ENCODE measurements at regions not wholly inside any gene's neighbourhood (a gene's known extent, or its start where the extent isn't known, plus 50 kb on each side); places are given as distances from the start of the nearest gene placed in this dataset.

DNA sequence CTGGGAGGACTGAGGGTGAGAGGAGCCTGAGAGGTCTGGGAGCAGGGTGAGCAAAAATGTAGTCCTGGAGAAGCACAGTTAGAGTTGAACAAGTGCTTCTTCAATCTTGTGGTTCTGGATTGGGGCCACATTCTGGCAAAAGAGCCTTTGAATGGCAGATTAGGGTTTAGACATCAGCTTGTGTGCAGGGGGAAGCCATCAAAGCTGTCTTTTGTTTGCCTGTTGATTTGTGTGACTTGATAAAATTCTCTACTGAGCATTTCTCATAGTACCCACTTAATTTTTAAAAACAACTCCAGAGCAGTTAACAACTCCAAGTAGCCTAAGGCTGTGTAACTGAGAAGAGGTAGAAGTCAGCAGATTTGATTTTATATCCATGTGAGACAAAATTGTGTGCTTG, 166.2 kb downstream of the FAT3 start:
- ATAC-seq (ENCODE audit: low read depth) (no peak), DNase-seq (no peak)
- Mint-ChIP-seq H3K4me1 (no peaks in the 10 kb centered on the region), H3K4me3 (no peak overlapping the region), H3K36me3 (ENCODE audit: low read depth) (no peaks in the 10 kb centered on the region), H3K27me3 (no peaks in the 10 kb centered on the region), H3K27ac (no peak overlapping the region), H3K9me3 (no peaks in the 10 kb centered on the region)
- intact Hi-C loops (cut with micrococcal nuclease) = no loop called here
- CTCF ChIA-PET = no interaction called here
- TF ChIP-seq, protein P1, sequence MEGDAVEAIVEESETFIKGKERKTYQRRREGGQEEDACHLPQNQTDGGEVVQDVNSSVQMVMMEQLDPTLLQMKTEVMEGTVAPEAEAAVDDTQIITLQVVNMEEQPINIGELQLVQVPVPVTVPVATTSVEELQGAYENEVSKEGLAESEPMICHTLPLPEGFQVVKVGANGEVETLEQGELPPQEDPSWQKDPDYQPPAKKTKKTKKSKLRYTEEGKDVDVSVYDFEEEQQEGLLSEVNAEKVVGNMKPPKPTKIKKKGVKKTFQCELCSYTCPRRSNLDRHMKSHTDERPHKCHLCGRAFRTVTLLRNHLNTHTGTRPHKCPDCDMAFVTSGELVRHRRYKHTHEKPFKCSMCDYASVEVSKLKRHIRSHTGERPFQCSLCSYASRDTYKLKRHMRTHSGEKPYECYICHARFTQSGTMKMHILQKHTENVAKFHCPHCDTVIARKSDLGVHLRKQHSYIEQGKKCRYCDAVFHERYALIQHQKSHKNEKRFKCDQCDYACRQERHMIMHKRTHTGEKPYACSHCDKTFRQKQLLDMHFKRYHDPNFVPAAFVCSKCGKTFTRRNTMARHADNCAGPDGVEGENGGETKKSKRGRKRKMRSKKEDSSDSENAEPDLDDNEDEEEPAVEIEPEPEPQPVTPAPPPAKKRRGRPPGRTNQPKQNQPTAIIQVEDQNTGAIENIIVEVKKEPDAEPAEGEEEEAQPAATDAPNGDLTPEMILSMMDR (IDR thresholded peaks at IDR 0.05) = no peak
- POLR2A ChIA-PET = no interaction called here

DNA sequence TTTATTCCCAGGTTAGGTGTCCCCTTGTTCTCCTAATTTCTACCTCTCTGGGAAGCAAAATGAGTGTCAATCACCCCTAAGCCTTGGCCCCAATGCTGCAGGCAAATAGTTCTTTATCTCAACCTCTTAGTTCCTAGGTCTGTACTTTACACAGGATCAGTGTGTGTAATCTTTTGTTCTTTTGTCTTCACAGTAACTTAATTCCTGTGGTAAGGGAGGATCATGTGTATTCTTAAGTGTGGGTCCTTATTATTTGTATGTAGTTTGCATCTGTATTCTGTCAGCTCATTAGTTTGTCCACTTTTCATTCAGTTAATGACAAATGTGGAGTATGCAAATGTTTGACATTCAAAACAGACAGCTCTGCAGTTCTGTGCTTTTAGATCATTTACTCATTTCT, 166.7 kb downstream of the FAT3 start:
- no peaks in the 10 kb centered on the region for H3K9me3 Mint-ChIP-seq
- TF ChIP-seq, protein P1 (IDR thresholded peaks at IDR 0.05) = no peak
- H3K27ac Mint-ChIP-seq = no peak overlapping the region
- no peaks in the 10 kb centered on the region for H3K27me3 Mint-ChIP-seq
- H3K4me1 Mint-ChIP-seq = no peaks in the 10 kb centered on the region
- no peak overlapping the region for H3K4me3 Mint-ChIP-seq
- intact Hi-C loops (cut with micrococcal nuclease) = no loop called here
- H3K36me3 Mint-ChIP-seq (ENCODE audit: low read depth) = no peaks in the 10 kb centered on the region
- ATAC-seq (ENCODE audit: low read depth) (no peak), DNase-seq (no peak)
- POLR2A ChIA-PET = no interaction called here
- CTCF ChIA-PET = interaction anchor here (0.9 kb wide), 1 partner anchor 42 kb away, joined by 3 read pairs; no protein-coding TSS in a partner anchor

DNA sequence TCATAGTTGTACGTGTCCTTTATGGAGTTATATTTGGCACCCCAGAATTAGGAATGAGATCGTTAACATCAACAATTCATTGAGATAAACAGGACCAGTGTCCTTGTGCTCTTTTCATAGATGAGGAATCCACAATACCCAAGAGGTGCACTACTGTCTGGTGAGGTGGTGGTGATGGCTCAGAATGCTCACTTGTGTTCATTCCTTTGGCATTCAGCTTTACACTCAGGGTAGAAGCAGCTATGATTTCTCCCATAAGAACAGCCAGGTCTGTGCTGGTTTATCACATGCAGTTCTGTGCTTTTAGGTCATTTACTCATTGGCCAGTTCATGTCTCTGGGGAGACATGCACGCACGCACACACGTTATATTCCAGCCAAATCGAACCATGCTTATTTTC, 167.2 kb downstream of the FAT3 start:
- H3K27me3 Mint-ChIP-seq = no peaks in the 10 kb centered on the region
- POLR2A ChIA-PET = no interaction called here

DNA sequence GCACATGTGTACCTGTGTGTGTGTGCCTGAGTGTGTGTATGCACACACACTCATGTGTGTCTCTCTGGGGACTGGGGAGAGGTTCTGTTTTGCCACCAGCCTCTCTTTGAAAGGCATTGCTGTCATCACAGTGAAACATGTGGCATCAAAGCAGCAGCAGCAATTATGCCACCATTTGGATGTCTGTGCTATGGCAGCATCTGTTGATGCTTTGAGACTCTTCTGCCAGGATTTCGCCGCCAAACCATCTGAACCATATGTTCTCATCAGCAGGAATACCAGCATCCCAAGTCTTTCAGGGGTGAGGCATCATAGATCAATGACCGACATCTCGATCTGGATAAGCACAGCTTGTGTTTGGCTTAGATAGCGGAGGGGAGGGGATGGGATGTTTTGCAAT, 168.6 kb downstream of the FAT3 start:
- H3K4me3 Mint-ChIP-seq = no peak overlapping the region
- DNase-seq = no peak
- CTCF ChIA-PET = no interaction called here
- no peaks in the 10 kb centered on the region for H3K27me3 Mint-ChIP-seq
- H3K4me1 Mint-ChIP-seq = no peaks in the 10 kb centered on the region
- no peaks in the 10 kb centered on the region for H3K36me3 Mint-ChIP-seq (ENCODE audit: low read depth)
- ATAC-seq (ENCODE audit: low read depth) = no peak
- TF ChIP-seq, protein P1 (IDR thresholded peaks at IDR 0.05) = no peak
- no peaks in the 10 kb centered on the region for H3K9me3 Mint-ChIP-seq
- intact Hi-C loops (cut with micrococcal nuclease) = no loop called here
- POLR2A ChIA-PET = no interaction called here
- H3K27ac Mint-ChIP-seq = no peak overlapping the region

More for the DNA sequence above, 167.2 kb downstream of the FAT3 start:
- Mint-ChIP-seq H3K9me3 (no peaks in the 10 kb centered on the region), H3K4me3 (no peak overlapping the region), H3K36me3 (ENCODE audit: low read depth) (no peaks in the 10 kb centered on the region), H3K27ac (no peak overlapping the region), H3K4me1 (no peaks in the 10 kb centered on the region)
- no peak for ATAC-seq (ENCODE audit: low read depth)
- intact Hi-C loops (cut with micrococcal nuclease) = no loop called here
- TF ChIP-seq, protein P1 (IDR thresholded peaks at IDR 0.05) = no peak
- CTCF ChIA-PET = interaction anchor here (0.9 kb wide), 1 partner anchor 42 kb away, joined by 3 read pairs; no protein-coding TSS in a partner anchor
- DNase-seq = no peak

DNA sequence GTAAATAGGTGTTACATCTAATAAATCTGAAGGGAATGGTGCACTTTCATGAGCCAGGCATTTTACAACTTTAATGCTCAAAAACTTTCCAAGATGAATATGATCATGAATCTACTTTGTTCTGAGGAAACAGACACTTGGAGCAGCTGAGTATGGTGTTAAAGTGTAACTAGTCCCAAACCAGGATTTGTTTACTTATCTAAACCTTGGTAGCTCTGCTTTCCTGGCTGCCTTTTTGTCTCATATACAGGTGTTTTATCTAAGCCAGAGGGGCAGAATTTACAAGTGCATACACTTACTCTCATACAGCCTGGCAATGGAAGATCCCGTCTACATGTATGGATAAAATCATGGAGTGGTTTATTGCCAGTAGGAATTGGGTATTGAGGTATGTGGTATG, 171.5 kb downstream of the FAT3 start:
- POLR2A ChIA-PET = no interaction called here
- Mint-ChIP-seq H3K36me3 (ENCODE audit: low read depth) (no peaks in the 10 kb centered on the region), H3K4me3 (no peak overlapping the region), H3K4me1 (no peaks in the 10 kb centered on the region), H3K27ac (no peak overlapping the region), H3K27me3 (no peaks in the 10 kb centered on the region), H3K9me3 (no peaks in the 10 kb centered on the region)
- CTCF ChIA-PET = no interaction called here
- ATAC-seq (ENCODE audit: low read depth) (no peak), DNase-seq (no peak)
- intact Hi-C loops (cut with micrococcal nuclease) = no loop called here
- TF ChIP-seq, protein P1 (IDR thresholded peaks at IDR 0.05) = no peak

Data from activated B cell treated with CpG ODN at 0.5 μM for 24 hours (primary cell).